Endodermal cell (in vitro differentiated cells): ENCODE measurements at regions not wholly inside any gene's neighbourhood (a gene's known extent, or its start where the extent isn't known, plus 50 kb on each side); places are given as distances from the start of the nearest gene placed in this dataset.

Experiments used
- DNase-seq: peaks from one replicate; pipeline ENCODE4 v3.0.0-alpha.2; 2017
- H3K27ac ChIP-seq: 2 replicates; pipeline ENCODE4 v1.5.1; 2013; ENCODE audit warnings: mild to moderate bottlenecking, low read depth, low read length, moderate library complexity
- H3K27me3 ChIP-seq: 2 replicates; pipeline ENCODE4 v1.6.1; 2013; ENCODE audit warnings: mild to moderate bottlenecking, low read length, moderate library complexity; ENCODE audit not compliant: insufficient read depth, control insufficient read depth, poor library complexity, severe bottlenecking
- H3K36me3 ChIP-seq: 2 replicates; pipeline ENCODE4 v1.7.0; 2013; ENCODE audit warnings: mild to moderate bottlenecking, low read length, moderate library complexity; ENCODE audit not compliant: control insufficient read depth, insufficient read depth
- H3K4me1 ChIP-seq: one replicate; pipeline ENCODE4 v1.7.0; 2013; ENCODE audit warnings: low read length; ENCODE audit not compliant: control insufficient read depth, insufficient read depth
- H3K4me3 ChIP-seq: 2 replicates; pipeline ENCODE4 v1.5.1; 2013; ENCODE audit warnings: mild to moderate bottlenecking, low read length, moderate library complexity
- H3K9ac ChIP-seq: 2 replicates; pipeline ENCODE4 v1.6.1; 2013; ENCODE audit warnings: mild to moderate bottlenecking, low read length, moderate library complexity; ENCODE audit not compliant: poor library complexity, severe bottlenecking; ENCODE audit errors: extremely low read depth
- H3K9me3 ChIP-seq: 2 replicates; pipeline ENCODE4 v1.6.1; 2013; ENCODE audit warnings: mild to moderate bottlenecking, low read length, moderate library complexity; ENCODE audit not compliant: control insufficient read depth
- H3K27ac Mint-ChIP-seq: 2 replicates; pipeline ENCODE4 v1.8.0; 2020; ENCODE audit warnings: mixed read lengths
- H3K27me3 Mint-ChIP-seq: 2 replicates; pipeline ENCODE4 v1.8.0; 2021; ENCODE audit warnings: mild to moderate bottlenecking, mixed read lengths; ENCODE audit not compliant: insufficient read depth
- H3K36me3 Mint-ChIP-seq: 2 replicates; pipeline ENCODE4 v1.8.0; 2020; ENCODE audit warnings: low read depth, mixed read lengths
- H3K4me1 Mint-ChIP-seq: 2 replicates; pipeline ENCODE4 v1.8.0; 2020; ENCODE audit warnings: mixed read lengths
- H3K4me3 Mint-ChIP-seq: 2 replicates; pipeline ENCODE4 v1.8.0; 2020; ENCODE audit warnings: mild to moderate bottlenecking, moderate library complexity, mixed read lengths
- H3K9me3 Mint-ChIP-seq: 2 replicates; pipeline ENCODE4 v1.8.0; 2020; ENCODE audit warnings: mild to moderate bottlenecking, mixed read lengths
- WGBS, 2 experiments: methylation state at CpG; one replicate each; pipeline versions ENCODE4 v1.1.5 to v1.1.7; 2013; ENCODE audit warnings: missing lambda C conversion rate in 2 of 2, mixed read lengths in 1 of 2; ENCODE audit not compliant: insufficient coverage in 1 of 2, insufficient read length in 1 of 2; 5-methylcytosine and 5-hydroxymethylcytosine counted together
- TF ChIP-seq, protein P1 (sequence below): fragments of 200-600 bp; sonication (generic); conservative IDR thresholded peaks from 2 replicates; pipeline ENCODE4 v1.5.0; 2021; ENCODE audit warnings: antibody characterized with exemption, mild to moderate bottlenecking

DNA sequence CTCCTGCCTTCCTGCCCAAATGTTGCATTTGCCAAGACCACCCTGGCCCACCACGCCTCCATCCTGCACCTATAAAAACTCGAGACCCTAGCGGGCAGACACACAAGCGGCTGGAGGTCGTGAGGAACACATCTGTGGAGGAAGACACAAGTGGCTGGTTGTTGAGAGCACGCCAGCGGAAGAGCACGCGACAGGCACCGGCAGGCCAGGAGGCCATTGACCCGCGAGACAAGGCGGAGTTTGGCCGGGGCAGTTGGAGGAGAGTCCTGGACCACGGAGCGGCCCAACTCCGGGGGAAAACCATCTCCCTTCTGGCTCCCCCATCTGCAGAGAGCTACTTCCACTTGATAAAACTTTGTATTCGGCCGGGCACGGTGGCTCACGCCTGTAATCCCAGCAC lies 115.2 kb upstream of the AGA start:
- no peaks in the 10 kb centered on the region for H3K36me3 ChIP-seq
- no peak overlapping the region for H3K27ac Mint-ChIP-seq
- H3K27me3 Mint-ChIP-seq, result no peaks in the 10 kb centered on the region
- no peak overlapping the region for H3K4me3 ChIP-seq
- H3K27ac ChIP-seq, result no peak overlapping the region
- H3K27me3 ChIP-seq, result no peaks in the 10 kb centered on the region
- H3K4me1 Mint-ChIP-seq, result peaks cover 23% of the 10 kb centered on the region
- TF ChIP-seq, protein P1, sequence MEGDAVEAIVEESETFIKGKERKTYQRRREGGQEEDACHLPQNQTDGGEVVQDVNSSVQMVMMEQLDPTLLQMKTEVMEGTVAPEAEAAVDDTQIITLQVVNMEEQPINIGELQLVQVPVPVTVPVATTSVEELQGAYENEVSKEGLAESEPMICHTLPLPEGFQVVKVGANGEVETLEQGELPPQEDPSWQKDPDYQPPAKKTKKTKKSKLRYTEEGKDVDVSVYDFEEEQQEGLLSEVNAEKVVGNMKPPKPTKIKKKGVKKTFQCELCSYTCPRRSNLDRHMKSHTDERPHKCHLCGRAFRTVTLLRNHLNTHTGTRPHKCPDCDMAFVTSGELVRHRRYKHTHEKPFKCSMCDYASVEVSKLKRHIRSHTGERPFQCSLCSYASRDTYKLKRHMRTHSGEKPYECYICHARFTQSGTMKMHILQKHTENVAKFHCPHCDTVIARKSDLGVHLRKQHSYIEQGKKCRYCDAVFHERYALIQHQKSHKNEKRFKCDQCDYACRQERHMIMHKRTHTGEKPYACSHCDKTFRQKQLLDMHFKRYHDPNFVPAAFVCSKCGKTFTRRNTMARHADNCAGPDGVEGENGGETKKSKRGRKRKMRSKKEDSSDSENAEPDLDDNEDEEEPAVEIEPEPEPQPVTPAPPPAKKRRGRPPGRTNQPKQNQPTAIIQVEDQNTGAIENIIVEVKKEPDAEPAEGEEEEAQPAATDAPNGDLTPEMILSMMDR, result no peak
- WGBS, 2 experiments, result 92 to 96% methylated on average over 14 to 21 of the region's 21 CpGs
- peaks cover 5% of the 10 kb centered on the region for H3K9me3 Mint-ChIP-seq
- no peak overlapping the region for H3K9ac ChIP-seq
- H3K4me3 Mint-ChIP-seq, result no peak overlapping the region
- H3K36me3 Mint-ChIP-seq, result peaks cover 17% of the 10 kb centered on the region
- no peaks in the 10 kb centered on the region for H3K9me3 ChIP-seq
- H3K4me1 ChIP-seq, result peaks cover 6% of the 10 kb centered on the region
- DNase-seq, result no peak

DNA sequence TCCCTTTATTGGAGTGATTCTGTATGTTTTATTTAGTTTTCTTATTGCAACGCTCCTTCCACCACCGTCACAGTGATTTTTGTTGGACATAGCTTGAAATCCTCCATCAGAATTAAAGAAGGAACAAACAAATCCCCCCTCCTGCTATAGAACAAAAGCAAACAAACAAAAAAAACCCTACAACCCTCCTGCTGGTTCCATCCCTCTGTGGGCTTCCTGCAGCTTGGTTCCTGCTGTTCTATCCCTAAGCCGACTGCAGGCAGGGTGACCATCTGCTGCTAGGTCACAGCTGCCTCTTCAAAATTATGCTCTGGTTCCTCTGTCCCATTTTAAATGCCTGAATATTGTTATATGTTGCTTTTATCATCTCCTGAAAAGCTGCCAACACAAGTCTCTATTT lies 116.8 kb upstream of the AGA start:
- Mint-ChIP-seq H3K9me3 (peaks cover 5% of the 10 kb centered on the region), H3K36me3 (peaks cover 17% of the 10 kb centered on the region), H3K4me3 (peak overlapping the region; percentile 5), H3K27me3 (no peaks in the 10 kb centered on the region), H3K4me1 (peaks cover 23% of the 10 kb centered on the region), H3K27ac (no peak overlapping the region)
- H3K36me3 ChIP-seq, result no peaks in the 10 kb centered on the region
- no peaks in the 10 kb centered on the region for H3K9me3 ChIP-seq
- H3K9ac ChIP-seq, result no peak overlapping the region
- H3K27me3 ChIP-seq, result no peaks in the 10 kb centered on the region
- peaks cover 6% of the 10 kb centered on the region for H3K4me1 ChIP-seq
- no peak overlapping the region for H3K4me3 ChIP-seq
- TF ChIP-seq, protein P1, result no peak
- DNase-seq, result peak; percentile 55
- whole genome bisulfite sequencing, 2 experiments, result 38 to 62% methylated on average over 1 to 3 of the region's 3 CpGs
- H3K27ac ChIP-seq, result no peak overlapping the region

DNA sequence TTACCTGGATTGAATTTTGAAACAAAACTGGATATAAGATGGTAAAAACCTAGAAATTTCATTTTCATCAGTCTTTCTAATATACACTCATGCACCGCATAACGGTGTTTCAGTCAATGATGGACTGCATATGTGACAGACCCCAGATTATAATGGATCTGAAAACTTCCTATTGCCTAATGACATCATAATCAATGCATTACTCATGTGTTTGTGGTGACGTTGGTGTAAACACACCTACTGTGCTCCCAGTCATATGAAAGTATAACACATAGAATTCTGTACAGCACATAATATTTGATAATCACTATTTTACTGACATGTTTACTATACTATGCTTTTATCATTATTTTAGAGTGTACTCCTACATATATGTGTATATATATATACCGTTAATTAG lies 119.9 kb upstream of the AGA start:
- Histone ChIP-seq H3K9me3 (no peaks in the 10 kb centered on the region), H3K9ac (no peak overlapping the region), H3K4me1 (peaks cover 6% of the 10 kb centered on the region), H3K36me3 (no peaks in the 10 kb centered on the region), H3K27me3 (no peaks in the 10 kb centered on the region), H3K4me3 (no peak overlapping the region), H3K27ac (no peak overlapping the region)
- peaks cover 23% of the 10 kb centered on the region for H3K4me1 Mint-ChIP-seq
- H3K9me3 Mint-ChIP-seq, result peaks cover 6% of the 10 kb centered on the region
- H3K36me3 Mint-ChIP-seq, result peaks cover 14% of the 10 kb centered on the region
- WGBS, 2 experiments, result 94 to 100% methylated on average over 1 to 3 of the region's 4 CpGs
- H3K4me3 Mint-ChIP-seq, result no peak overlapping the region
- H3K27me3 Mint-ChIP-seq, result no peaks in the 10 kb centered on the region
- TF ChIP-seq, protein P1, result no peak
- no peak for DNase-seq
- H3K27ac Mint-ChIP-seq, result no peak overlapping the region
